Activated T-helper 1 cell treated with Interleukin-2 at 50 U/mL for 16 hours (primary cell): ENCODE measurements at regions not wholly inside any gene's neighbourhood (a gene's known extent, or its start where the extent isn't known, plus 50 kb on each side); places are given as distances from the start of the nearest gene placed in this dataset.

Experiments used
- DNase-seq: peaks from one replicate; pipeline ENCODE4 v3.0.0-alpha.2; 2020; ENCODE audit warnings: low read depth

DNA sequence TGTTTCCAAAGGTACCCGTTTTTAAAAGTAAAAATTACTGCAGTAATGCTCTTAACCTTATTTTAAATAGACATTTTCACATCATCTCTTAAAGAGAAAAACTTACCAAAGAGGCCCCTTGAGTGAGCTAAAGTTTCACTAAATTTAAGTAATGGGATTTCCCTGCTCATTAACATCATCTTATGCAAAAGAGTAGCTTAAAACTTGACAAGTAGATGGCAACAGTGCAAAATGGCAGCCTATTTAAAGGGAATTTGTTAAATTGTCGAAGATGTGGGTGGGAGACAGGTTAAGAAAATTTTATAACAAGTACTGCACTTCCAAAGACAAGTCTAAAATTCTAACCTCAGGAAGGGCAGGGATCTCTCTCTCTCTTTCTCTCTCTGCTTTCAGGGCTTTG, 271.7 kb upstream of the LDB2 start:
- DNase-seq, result no peak

DNA sequence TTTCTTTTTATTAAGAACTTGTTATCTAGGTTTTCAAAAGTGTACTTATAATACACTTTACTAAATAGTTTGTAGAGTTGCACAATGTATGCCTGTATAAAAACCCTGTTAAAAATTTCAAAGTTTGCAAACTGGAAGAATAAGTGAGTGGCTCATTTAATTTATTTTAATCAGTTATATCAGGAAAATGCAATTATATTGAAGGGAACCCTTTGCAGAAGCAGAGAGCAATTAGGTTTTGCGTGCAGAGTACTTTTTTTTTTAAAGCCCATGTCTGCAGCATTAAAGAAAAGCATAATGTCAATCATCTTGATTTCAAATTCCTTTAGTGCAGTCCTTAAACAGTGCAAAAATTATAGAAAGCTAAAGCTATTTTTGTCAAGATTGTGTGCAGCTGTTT, 271.3 kb upstream of the LDB2 start:
- no peak for DNase-seq

DNA sequence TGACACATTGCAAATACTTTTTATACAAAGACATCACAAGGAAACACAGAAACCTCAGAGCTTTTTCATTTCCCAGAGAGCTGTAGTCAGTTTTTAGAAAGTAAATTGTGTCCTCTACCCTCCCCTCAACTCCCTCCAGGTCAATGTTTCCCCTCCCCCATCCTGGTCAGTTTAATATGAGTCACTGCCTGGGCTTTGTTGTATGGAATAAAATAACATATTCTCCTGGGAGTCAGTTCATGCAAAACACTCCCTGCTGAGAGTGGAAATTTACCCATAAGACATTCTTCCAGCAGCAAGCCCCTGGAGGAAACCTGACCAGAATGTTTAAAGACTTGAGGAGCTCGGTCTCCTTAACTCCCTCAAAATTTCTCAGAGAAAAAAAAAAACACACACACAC, 270.1 kb upstream of the LDB2 start:
- DNase-seq, result no peak

DNA sequence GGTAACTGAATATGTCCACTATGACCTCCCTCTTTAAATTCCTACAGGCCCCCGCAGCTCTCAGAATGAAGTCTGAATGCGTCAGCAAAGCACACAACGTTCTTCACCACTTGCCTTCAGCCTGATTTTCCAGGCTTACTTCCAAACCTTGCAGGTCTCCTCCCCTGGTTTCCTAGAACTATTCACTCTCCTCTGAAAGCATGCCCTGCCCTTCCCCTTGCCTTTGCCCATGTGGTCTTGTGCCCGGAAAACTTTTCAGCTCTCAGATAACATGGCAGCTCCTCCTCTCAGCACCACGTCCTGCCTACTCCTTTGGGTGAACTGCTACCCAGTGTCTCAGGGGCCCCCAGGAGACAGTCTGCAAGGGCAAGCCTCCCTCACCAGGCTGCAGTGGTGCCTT, 268.5 kb upstream of the LDB2 start:
- DNase-seq, result no peak

DNA sequence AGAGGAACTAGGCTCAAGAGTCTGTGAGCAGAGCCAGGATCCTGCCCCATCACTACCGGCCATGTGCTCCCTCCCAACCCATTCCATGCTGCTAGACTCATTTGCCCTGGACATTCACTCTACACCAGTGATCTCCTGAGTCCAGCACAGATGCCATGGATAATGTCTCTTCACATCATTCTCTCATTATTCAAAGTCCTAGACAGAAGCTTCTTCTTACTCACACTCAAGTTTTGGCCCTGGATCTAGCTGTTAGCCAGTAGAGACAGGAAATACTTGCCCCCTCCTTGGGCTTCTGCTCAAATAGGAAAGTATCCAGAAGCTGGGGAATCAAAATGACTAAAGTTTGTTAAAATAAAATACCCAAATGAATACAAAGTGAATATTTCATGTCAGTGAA, 266.8 kb upstream of the LDB2 start:
- DNase-seq, result no peak

DNA sequence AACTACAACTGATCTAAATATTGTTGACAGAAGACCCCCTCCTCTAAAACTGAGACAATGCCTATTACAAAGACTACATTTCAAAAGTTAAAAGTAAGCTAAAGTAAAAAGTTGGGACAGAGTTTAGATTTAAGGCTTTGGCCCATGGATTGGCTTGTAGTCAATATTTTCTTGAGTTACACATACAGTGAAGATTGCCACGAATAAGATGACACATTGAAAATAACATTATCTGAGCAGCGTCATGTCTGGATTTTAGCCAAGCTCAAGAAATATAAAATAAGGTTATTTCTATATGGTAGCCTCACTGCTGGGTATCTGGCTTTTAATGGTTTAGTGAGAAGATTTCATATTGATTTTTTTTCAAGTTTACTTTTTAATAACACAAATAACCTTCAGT, 266.2 kb upstream of the LDB2 start:
- DNase-seq, result no peak

DNA sequence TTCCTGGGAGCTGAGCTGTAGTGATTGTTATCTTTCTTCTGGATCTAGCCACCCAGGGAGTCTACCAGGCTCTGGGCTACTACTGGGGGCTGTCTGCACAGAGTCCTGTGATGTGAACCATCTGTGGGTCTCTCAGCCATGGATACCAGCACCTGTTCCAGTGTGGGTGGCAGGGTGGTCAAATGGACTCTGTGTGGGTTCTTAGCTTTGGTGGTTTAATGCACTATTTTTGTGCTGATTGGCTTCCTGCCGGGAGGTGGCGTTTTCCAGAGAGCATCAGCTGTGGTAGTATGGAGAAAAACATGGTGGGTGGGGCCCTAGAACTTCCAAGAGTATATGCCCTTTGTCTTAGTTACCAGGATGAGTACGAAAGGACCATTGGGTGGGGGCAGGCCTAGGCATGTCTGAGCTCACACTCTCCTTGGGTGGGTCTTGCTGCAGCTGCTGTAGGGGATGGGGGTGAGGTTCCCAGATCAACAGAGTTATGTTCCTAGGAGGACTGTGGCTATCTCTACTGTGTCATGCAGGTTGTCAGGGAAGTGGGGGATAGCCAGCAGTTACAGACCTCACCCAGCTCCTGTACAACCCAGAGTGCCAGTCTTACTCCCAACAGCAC, 264.8 kb upstream of the LDB2 start:
- no peak for DNase-seq

DNA sequence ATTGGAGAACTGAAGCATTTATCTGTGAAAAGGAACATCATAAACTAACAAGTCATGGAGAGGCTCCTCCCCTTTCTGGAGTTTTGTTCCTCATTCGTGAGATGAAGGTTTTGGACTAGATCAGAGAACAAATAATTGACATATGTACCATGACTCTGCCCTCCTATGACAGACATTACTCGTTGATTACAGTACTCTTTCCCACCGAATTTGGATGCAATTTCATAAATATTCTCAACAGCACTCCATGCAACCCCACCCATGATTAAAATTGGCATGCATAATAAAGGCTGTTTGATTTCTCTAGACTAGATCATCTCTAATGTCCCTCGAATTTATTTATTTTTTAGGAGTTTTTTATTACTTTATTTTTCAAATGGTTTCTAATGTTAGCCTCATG, 258.9 kb upstream of the LDB2 start:
- no peak for DNase-seq

DNA sequence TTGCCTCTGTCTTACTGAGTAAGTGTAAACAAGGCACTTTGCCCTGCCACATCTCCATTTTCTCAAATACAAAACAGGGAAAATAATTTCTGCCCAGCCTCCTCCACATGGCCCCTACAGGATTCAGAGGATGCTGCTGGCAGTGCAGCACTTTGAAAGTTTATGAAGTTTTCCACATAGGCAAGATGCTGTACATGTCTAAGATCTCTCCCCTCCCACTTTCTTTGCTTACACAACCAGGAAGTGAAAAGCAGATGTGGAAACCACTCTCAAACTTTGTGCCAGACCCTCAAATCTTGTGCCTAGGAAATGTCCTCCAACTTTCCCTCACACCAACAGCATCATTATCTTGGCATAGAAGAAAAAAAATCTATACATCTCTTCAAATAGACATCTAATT, 257.0 kb upstream of the LDB2 start:
- no peak for DNase-seq

DNA sequence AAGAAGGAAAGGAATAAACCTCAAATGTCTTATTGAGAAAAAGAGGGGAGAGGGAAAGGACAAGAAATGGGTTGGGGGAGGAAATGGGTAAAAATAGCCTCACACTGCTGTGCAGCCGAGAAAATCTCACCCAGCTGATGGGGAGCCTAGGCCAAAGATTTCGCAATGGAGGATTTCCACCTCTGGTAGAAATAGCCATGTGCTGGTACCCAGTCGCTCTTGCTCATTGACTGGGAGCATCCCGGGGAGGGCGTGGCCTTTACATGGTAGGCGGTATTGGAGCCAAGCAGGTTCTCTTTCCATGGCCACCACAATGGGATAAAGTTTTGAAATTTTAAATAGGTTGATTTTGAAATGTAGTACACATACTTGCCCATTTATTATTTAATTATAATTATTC, 255.1 kb upstream of the LDB2 start:
- DNase-seq, result no peak

DNA sequence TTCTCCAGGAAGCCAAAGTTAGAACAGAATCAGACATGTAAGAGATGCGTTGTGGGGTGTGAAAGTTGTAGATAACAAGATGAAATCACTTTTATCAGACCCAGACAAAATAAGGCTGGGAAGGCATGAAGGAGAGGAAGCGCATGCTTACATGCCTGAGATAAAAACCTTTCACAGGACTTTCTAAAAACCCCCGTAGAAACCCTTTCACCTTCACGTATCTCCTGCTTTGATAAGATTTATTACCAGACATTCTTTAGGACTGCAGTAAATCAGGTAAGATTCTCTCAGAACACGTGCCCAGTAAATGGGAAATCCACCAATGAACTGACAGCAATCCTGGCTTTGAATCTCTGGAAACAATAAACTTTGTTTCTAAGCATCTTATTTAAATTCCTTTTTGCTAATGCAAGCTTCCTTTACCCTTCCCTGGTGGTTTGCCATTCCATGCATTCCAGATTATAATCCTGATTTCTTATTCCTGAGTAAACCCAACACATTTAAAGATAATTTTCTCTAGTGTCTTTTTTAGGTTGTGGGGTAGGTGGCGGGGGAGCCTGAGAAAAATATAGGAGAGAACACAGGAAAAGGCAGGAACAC, 254.6 kb upstream of the LDB2 start:
- no peak for DNase-seq

DNA sequence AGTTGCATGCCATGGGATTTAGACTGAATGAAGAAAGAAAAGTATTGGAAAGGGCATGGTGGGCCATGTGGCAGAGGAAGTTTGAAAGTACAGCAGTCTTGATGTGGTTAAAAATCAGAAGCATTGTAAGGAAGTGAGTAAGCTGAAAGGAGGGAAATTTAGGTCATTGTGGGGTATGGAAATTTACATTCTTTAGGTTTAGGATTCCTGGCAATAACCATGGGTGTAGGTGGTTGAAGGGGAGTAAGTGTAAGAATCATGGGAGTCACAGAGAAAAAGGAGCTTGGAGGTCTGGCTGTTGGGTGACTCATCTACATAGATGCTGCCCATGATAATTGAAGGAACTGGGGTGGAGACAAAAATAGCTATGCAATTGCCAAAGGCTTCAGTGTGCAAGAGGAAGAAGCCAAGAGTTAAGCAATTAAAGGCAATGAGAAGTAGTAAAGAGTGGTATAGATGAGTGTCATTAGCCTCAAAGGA, 243.8 kb upstream of the LDB2 start:
- DNase-seq, result no peak

DNA sequence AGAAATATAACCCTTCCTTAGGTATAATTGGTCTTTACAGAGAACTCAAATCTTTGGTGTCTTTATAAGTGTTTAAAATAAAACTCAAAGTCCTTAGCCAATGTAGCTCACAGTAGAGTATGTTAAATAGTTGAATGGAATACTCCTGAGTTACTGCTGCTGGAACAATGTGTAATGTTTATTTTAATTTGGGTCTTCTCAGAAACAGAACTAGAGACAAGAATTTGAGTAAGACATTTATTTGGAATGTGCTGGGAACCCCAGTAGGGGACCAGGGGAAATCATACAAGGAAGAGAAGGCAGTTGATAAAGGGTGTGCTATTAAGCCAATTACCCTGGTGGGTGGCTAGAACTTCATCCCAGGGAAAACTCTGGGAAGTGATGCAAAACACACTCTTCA, 240.4 kb upstream of the LDB2 start:
- DNase-seq, result no peak

DNA sequence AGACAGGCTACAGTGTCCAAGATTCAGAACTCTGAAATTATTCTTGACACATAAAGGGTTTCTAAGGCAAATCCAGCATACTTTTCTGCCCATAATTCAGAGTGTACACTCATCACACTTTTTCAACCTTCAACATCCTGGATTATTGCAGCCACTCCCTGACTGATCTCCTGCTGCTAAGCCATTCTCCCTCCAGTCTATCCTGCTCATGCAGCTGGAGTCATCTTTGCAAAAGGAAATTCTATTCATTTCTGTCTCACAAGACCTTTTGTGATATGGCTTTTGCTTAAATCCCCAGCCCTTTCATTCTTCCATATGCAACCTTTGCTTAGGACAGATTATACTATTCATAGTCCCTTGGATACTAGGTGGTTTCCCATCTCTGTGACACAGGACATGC, 236.1 kb upstream of the LDB2 start:
- DNase-seq, result no peak

DNA sequence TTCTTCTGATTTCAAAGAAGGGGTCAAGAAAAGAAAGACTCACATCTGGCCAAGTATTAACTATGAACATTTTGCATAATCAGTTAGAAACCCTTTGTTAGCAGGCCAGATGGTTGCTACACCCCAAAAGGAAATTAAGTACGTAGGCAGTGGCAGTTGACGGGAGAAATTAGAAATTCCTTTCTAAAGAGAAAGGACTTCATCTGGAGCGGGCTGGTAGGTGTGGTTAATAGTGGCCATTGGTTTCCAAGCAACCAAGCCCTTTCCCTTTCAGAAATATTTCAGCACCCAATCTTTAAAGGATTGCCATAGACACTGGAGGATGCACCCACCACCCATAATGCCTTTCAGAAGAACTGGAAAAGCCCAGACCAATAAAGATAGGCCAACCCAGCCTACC, 235.7 kb upstream of the LDB2 start:
- no peak for DNase-seq

DNA sequence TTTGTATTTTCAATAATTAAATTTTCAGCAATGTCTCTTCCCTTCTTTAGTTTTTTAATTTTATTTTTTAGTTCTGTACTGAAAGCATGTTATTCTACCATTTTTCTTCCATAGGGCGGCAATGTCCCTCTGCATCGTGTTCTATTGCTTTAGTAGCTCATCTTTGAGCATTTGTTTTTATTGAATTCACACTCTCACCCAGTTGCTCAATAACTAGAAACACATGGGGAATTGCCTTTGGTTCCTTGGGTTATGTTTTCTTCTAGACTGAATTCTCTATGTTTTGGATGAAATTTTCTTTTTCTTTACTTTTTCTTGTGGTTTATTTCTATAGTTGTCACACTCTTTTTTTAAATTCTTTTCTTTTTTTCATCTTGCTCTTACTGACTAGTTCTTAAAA, 233.8 kb upstream of the LDB2 start:
- DNase-seq, result no peak

DNA sequence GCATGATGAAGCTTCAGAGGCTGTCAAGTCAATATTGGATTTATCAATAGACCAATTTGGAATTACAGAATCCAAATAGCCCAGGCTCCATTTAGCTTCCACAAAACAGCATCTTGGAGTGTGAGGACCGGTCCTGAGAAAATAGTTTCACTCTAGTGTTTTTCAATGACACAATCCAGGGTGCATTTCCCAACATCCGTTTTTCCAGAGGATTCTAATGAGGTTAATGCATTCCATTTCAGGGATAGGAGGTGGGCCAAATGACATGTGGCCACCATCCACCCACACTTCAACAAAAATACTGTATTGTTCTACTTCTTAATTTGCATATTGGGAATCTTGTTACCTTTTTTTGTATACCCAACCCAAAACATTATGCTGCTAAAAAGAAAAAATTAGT, 229.8 kb upstream of the LDB2 start:
- DNase-seq, result no peak

DNA sequence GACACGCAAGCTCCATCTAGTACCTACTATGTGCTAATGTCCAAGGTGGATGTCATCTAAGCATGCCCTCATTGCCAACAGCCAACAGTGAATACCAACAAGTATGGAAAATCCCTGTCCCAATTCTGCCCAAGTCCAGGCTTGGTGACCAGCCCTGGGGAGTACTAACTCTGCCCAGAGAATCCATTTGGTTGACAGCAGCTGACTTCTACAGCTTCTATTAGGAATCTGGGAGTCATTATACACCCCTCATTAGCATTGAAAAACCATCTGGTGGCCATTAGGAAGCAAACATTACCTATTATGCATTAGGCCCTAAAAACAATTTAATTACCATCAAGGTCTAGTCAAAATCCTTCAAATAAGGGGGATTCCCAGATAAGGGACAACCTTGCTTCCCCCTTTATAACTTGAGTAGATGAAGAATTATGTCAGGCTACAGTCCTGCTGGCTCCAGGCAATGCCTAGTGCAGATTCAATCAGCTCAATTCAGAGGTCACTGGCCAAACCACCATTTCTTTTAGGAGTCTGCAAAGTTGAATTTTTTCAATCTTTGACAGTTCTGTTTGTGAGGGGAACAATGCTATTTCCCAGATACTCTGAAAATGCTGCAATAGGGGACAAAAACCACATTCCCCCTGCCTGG, 228.0 kb upstream of the LDB2 start:
- DNase-seq, result no peak

DNA sequence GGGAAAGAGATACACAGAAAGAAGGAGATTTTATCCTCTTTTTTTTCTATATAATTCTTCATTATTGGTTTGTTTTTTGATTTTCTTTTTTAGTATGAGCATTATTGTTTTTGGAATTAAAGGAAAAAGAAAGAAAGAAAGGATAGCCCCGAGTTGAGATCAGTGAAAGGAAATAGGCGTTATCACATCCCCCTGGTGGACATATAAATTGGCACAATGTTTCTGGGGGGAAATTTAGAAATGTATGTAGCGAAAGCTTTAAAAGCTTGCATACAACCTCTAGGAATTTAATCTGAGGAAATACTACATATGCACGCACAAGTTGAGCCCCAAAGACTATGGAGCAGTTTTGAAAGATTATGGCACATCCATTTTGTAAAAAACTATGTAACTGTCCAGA, 226.3 kb upstream of the LDB2 start:
- DNase-seq, result no peak

DNA sequence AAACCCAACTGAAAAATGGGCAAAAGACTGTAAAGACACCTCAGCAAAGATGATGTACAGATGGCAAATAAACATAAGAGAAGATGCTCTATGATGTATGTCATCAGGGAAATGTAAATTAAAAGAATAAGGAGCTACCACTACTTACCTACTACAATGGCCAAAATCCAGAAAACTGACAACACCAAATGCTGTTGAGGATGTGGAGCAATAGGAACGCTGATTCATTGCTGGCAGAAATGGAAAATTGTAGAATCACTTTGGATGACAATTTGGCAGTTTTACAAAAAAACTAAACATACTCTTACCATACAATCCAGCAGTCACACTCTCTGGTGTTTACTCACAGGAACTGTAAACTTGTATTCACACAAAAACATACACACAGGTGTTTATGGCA, 222.3 kb upstream of the LDB2 start:
- DNase-seq, result no peak

DNA sequence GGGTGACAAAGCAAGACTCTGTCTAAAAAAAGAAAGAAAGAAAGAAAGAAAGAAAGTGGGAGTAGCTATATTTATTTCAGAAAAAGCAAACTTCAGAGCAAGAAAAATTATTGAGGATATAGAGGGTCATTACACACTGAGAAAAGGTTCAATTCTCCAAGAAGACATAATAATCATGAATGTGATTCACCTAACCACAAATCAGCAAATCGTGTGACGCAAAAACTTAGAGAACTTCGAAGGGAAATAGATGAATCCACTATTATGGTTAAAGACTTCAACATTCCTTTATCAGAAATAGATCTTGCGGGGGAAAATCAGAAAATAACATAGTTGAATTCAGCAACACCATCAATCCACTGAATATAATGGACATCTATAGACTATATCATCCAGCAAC, 219.3 kb upstream of the LDB2 start:
- no peak for DNase-seq

DNA sequence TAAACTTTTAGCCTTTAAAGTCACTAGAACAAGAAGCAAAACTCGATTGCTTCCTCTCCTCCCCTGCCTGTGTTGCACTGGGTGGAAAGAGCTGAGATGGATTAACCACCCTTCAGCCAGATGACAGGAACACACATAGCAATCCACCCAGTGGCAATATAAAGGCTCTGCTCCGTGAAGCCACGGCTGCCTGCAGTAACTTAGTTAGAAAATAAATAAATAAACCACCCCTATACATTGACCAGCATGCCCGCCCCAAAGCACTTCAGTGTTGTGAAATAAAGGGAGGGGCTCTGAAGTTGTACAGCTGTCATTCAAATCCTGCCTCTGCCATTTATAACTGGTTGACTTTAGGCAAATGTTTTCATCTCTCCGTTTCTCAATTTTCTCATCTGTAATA, 217.1 kb upstream of the LDB2 start:
- no peak for DNase-seq

DNA sequence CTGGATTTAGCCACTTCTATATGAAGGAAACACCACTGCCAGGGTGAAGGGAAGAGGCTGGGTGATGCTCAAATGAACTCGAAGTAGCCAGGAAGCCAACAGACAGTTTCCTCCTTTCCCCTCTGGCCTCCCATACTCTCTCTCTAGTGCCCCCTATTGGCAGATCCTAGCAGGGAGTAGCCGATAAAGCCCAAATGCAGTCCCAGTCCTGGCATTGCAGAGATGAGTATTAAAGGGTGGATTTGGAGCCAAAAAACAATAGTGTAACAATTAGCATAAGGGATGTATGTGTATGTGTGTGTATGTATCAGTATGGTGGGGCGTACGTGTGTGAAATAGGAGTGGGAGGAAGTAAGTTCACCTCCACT, 213.8 kb upstream of the LDB2 start:
- no peak for DNase-seq

DNA sequence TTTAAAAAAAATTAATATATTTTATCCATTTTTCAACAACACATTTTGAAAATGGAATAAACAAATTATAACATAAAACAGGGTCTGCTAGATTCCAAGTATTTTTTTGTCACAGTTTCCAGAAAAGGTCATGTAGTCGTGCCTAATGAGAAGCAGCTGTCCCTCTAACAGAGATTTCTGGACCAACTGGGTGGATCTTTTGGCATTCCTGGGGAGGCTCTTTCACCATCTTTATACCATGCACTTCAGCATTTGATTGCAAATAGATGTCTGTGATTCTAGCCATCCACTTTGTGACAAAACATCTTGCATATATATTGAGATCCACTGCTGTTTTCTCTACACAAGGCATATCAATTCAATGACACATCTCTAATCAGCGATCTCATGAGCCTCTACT, 210.7 kb upstream of the LDB2 start:
- no peak for DNase-seq
